Cardiac muscle cell (in vitro differentiated cells and primary cell): ENCODE measurements at regions not wholly inside any gene's neighbourhood (a gene's known extent, or its start where the extent isn't known, plus 50 kb on each side); places are given as distances from the start of the nearest gene placed in this dataset.
A peak's percentile ranks its signal among the peaks of the same experiment; 100 is the strongest.

Experiments used
- DNase-seq, 2 donors: peaks; one replicate each; pipeline versions ENCODE4 v3.0.0 to v3.0.0-alpha.2; 2010 to 2017; ENCODE audit warnings: low read depth in 1 of 2, low spot score in 1 of 2
- H3K27ac ChIP-seq: fragments of 200-600 bp; sonication (generic); 2 replicates; pipeline ENCODE4 v1.5.1; 2016
- H3K27me3 ChIP-seq: fragments of 200-600 bp; sonication (generic); 2 replicates; pipeline ENCODE4 v1.6.0; 2016; ENCODE audit warnings: control low read depth
- H3K36me3 ChIP-seq: fragments of 200-600 bp; sonication (generic); 2 replicates; pipeline ENCODE4 v1.5.1; 2016; ENCODE audit warnings: control low read depth
- H3K4me1 ChIP-seq: fragments of 200-600 bp; sonication (generic); 2 replicates; pipeline ENCODE4 v1.8.1; 2017; ENCODE audit warnings: low read depth, mild to moderate bottlenecking, mixed run types
- H3K4me3 ChIP-seq: fragments of 200-600 bp; sonication (generic); 2 replicates; pipeline ENCODE4 v1.5.1; 2016; ENCODE audit warnings: mild to moderate bottlenecking
- H3K9me3 ChIP-seq: fragments of 200-600 bp; sonication (generic); 2 replicates; pipeline ENCODE4 v1.5.1; 2017; ENCODE audit warnings: low read depth, mild to moderate bottlenecking, control low read depth
- CTCF ChIP-seq: IDR thresholded peaks from 2 replicates; pipeline ENCODE4 v1.5.1; 2012; ENCODE audit warnings: low read depth, mild to moderate bottlenecking, low read length

GRCh38 chr2:208819190-208819589, 412.6 kb downstream of the PTH2R start:
- no peak overlapping the region for H3K4me3 ChIP-seq
- no peak for DNase-seq
- H3K4me1 ChIP-seq: peaks cover 12% of the 10 kb centered on the region
- H3K9me3 ChIP-seq: no peaks in the 10 kb centered on the region
- no peak overlapping the region for H3K27ac ChIP-seq
- no peaks in the 10 kb centered on the region for H3K27me3 ChIP-seq
- H3K36me3 ChIP-seq: no peaks in the 10 kb centered on the region
- no peak for TF ChIP-seq CTCF

GRCh38 chr2:208820014-208820688, 413.6 kb downstream of the PTH2R start:
- Histone ChIP-seq H3K27me3 (no peaks in the 10 kb centered on the region), H3K36me3 (no peaks in the 10 kb centered on the region), H3K27ac (peak overlapping the region; percentile 5), H3K9me3 (no peaks in the 10 kb centered on the region), H3K4me3 (no peak overlapping the region), H3K4me1 (peaks cover 12% of the 10 kb centered on the region)
- DNase-seq: peak in 1 of 2 donors; percentile 62
- TF ChIP-seq CTCF: no peak

GRCh38 chr2:208827109-208827508, 420.5 kb downstream of the PTH2R start:
- peak in 1 of 2 donors; percentile 14 for DNase-seq
- no peak overlapping the region for H3K4me3 ChIP-seq
- H3K27ac ChIP-seq: no peak overlapping the region
- H3K9me3 ChIP-seq: no peaks in the 10 kb centered on the region
- no peak for TF ChIP-seq CTCF
- no peaks in the 10 kb centered on the region for H3K27me3 ChIP-seq
- H3K36me3 ChIP-seq: no peaks in the 10 kb centered on the region
- H3K4me1 ChIP-seq: peaks cover 16% of the 10 kb centered on the region

GRCh38 chr2:208827549-208828221, 421.1 kb downstream of the PTH2R start:
- H3K27me3 ChIP-seq: no peaks in the 10 kb centered on the region
- H3K4me3 ChIP-seq: no peak overlapping the region
- peaks cover 16% of the 10 kb centered on the region for H3K4me1 ChIP-seq
- H3K9me3 ChIP-seq: no peaks in the 10 kb centered on the region
- no peak for TF ChIP-seq CTCF
- no peaks in the 10 kb centered on the region for H3K36me3 ChIP-seq
- no peak overlapping the region for H3K27ac ChIP-seq
- DNase-seq: peak in 1 of 2 donors; percentile 12

GRCh38 chr2:208830203-208830602, 423.6 kb downstream of the PTH2R start:
- Histone ChIP-seq H3K9me3 (no peaks in the 10 kb centered on the region), H3K36me3 (no peaks in the 10 kb centered on the region), H3K27me3 (no peaks in the 10 kb centered on the region), H3K27ac (no peak overlapping the region), H3K4me3 (no peak overlapping the region), H3K4me1 (peaks cover 16% of the 10 kb centered on the region)
- no peak for TF ChIP-seq CTCF
- DNase-seq: no peak
